Keratinocyte (primary cell): ENCODE measurements at regions not wholly inside any gene's neighbourhood (a gene's known extent, or its start where the extent isn't known, plus 50 kb on each side); places are given as distances from the start of the nearest gene placed in this dataset.

Source experiments
- CTCF ChIP-seq, 3 experiments: IDR thresholded peaks in 1 of 3; conservative IDR thresholded peaks in 1 of 3; optimal IDR thresholded peaks in 1 of 3; 2 replicates in 2 of 3; 3 replicates in 1 of 3; pipeline versions ENCODE3 to v1.5.1; 2011; ENCODE audit warnings: low read length in 3 of 3, mild to moderate bottlenecking in 3 of 3, moderate library complexity in 2 of 3, control low read depth in 1 of 3, inconsistent platforms in 1 of 3; ENCODE audit not compliant: insufficient read depth in 2 of 3; ENCODE audit errors: extremely low read depth in 1 of 3
- EZH2 ChIP-seq: IDR thresholded peaks from one replicate; pipeline ENCODE4 v1.6.1; 2012; ENCODE audit warnings: inconsistent platforms, mild to moderate bottlenecking, low read length, moderate library complexity

- no peak for TF ChIP-seq CTCF (optimal IDR thresholded peaks at IDR 0.05 in 1 of 3, IDR thresholded peaks at IDR 0.05 in 1 of 3, conservative IDR thresholded peaks at IDR 0.05 in 1 of 3; ENCODE audit: extremely low read depth in 1 of 3, insufficient read depth in 2 of 3, low read length in 3 of 3)
- no peak for TF ChIP-seq EZH2
Observed at GRCh38 chr12:33628087-33628486, 188.5 kb upstream of the SYT10 start.
